GM12878 (cell line): ENCODE measurements at regions not wholly inside any gene's neighbourhood (a gene's known extent, or its start where the extent isn't known, plus 50 kb on each side); places are given as distances from the start of the nearest gene placed in this dataset.
"Not testable (repeated sequence)": the region's sequence is repeated elsewhere in the genome, so short reads cannot be mapped to it uniquely, and the experiment has no call there.

Experiments
- ATAC-seq: fragments of 200-7000 bp; cut with Tn5 transposase; 3 replicates; pipeline ENCODE4 v1.9.1; 2020; ENCODE audit warnings: mild to moderate bottlenecking, moderate library complexity
- BruUV-seq: library from RNA; stranded (reverse); fragments of 400-500 nt; replicated peaks from 2 replicates; lab custom pipeline; 2021; lab: Mats Ljungman, UMichigan
- CTCF ChIA-PET: fragments of 300-600 bp; sonication (Branson Sonifier 250); formaldehyde crosslinking; extraction: SDS; loops from one replicate; lab custom pipeline; 2021; ENCODE audit warnings: inconsistent platforms; lab: Yijun Ruan, JAX
- POLR2A ChIA-PET: fragments of 350-600 bp; formaldehyde crosslinking; extraction: SDS; loops from one replicate; lab custom pipeline; 2021; ENCODE audit warnings: inconsistent platforms; lab: Charles Lee
- RAD21 ChIA-PET: fragments of 300-600 bp; sonication (Branson Sonifier 250); formaldehyde crosslinking; loops from one replicate; lab custom pipeline; 2023; ENCODE audit warnings: antibody characterized with exemption; ENCODE audit not compliant: unreplicated experiment; lab: Charles Lee
- SMC1A ChIA-PET: fragments of 300-600 bp; sonication (Branson Sonifier 250); formaldehyde crosslinking; loops from one replicate; lab custom pipeline; 2023; ENCODE audit not compliant: unreplicated experiment, uncharacterized antibody; lab: Charles Lee
- DNase-seq: peaks from one replicate; pipeline ENCODE4 v3.0.0-alpha.2; 2011; ENCODE audit warnings: low read depth, low spot score
- FAIRE-seq: peaks from 3 replicates; lab custom pipeline; 2011; peaks lifted over from hg19 to GRCh38; lab: Jason Lieb, UNC
- H2AFZ ChIP-seq: 2 replicates; pipeline ENCODE4 v1.6.0; 2011; ENCODE audit warnings: low read depth, low read length, control low read depth; ENCODE audit not compliant: control insufficient read depth
- H3K27ac ChIP-seq: 2 replicates; pipeline ENCODE4 v1.5.1; 2011; ENCODE audit warnings: control low read depth; ENCODE audit not compliant: control insufficient read depth, insufficient read depth
- H3K27me3 ChIP-seq, 2 experiments: replicated peaks in 1 of 2; 2 replicates each; pipeline versions ENCODE4 v1.6.0 to v1.6.1; 2011; ENCODE audit warnings: low read length in 1 of 2; ENCODE audit not compliant: control insufficient read depth in 2 of 2, insufficient read depth in 2 of 2
- H3K36me3 ChIP-seq, 2 experiments: 2 replicates each; pipeline ENCODE4 v1.5.1; 2011; ENCODE audit warnings: low read length in 1 of 2; ENCODE audit not compliant: control insufficient read depth in 2 of 2, insufficient read depth in 2 of 2
- H3K4me1 ChIP-seq: 2 replicates; pipeline ENCODE4 v1.6.1; 2011; ENCODE audit warnings: mild to moderate bottlenecking, low read length, moderate library complexity, mixed read lengths; ENCODE audit not compliant: control insufficient read depth, insufficient read depth
- H3K4me2 ChIP-seq: 2 replicates; pipeline ENCODE4 v1.6.0; 2011; ENCODE audit warnings: control low read depth; ENCODE audit not compliant: control insufficient read depth, insufficient read depth
- H3K4me3 ChIP-seq: fragments of 200-600 bp; sonication (generic); 2 replicates; pipeline ENCODE4 v1.5.1; 2016
- H3K79me2 ChIP-seq: 2 replicates; pipeline ENCODE4 v1.6.0; 2011; ENCODE audit warnings: low read length; ENCODE audit not compliant: control insufficient read depth, insufficient read depth
- H3K9ac ChIP-seq: 2 replicates; pipeline ENCODE4 v1.8.0; 2011; ENCODE audit warnings: low read length, control low read depth, mixed read lengths; ENCODE audit not compliant: control insufficient read depth, insufficient read depth
- H3K9me3 ChIP-seq: replicated peaks from 3 replicates; pipeline ENCODE4 v1.5.1; 2011; ENCODE audit warnings: mild to moderate bottlenecking, low read length; ENCODE audit not compliant: control insufficient read depth, insufficient read depth
- H4K20me1 ChIP-seq: 2 replicates; pipeline ENCODE4 v1.6.0; 2011; ENCODE audit not compliant: control insufficient read depth, insufficient read depth
- ATF2 ChIP-seq: IDR thresholded peaks from 2 replicates; pipeline ENCODE4 v1.6.1; 2012; ENCODE audit warnings: low read length, inconsistent platforms
- EZH2 ChIP-seq: IDR thresholded peaks from 2 replicates; pipeline ENCODE4 v1.6.1; 2012; ENCODE audit warnings: low read depth, mild to moderate bottlenecking, control low read depth, inconsistent platforms, low read length, borderline replicate concordance; ENCODE audit not compliant: control insufficient read depth
- FOS ChIP-seq: IDR thresholded peaks from 3 replicates; pipeline ENCODE4 v1.6.1; 2011; ENCODE audit warnings: borderline replicate concordance; ENCODE audit not compliant: insufficient read length; ENCODE audit errors: extremely low read depth
- HCFC1 ChIP-seq: fragments of 150-350 bp; IDR thresholded peaks from 2 replicates; pipeline ENCODE4 v1.6.1; 2014; ENCODE audit warnings: low read length
- LARP7 ChIP-seq: fragments of 450-650 bp; IDR thresholded peaks from 2 replicates; pipeline ENCODE4 v1.6.1; 2017; ENCODE audit warnings: mild to moderate bottlenecking
- MEF2B ChIP-seq: fragments of 450-650 bp; IDR thresholded peaks from 2 replicates; pipeline ENCODE4 v1.6.1; 2018; ENCODE audit warnings: mild to moderate bottlenecking, moderate library complexity; ENCODE audit not compliant: partially characterized antibody, poor library complexity, severe bottlenecking
- PAX5 ChIP-seq: IDR thresholded peaks from 2 replicates; pipeline ENCODE4 v1.6.1; 2011; ENCODE audit warnings: low read depth, low read length, borderline replicate concordance
- PKNOX1 ChIP-seq: fragments of 450-650 bp; IDR thresholded peaks from 2 replicates; pipeline ENCODE4 v1.6.1; 2016; ENCODE audit warnings: mild to moderate bottlenecking
- POU2F2 ChIP-seq: IDR thresholded peaks from 3 replicates; pipeline ENCODE4 v1.6.1; 2011; ENCODE audit warnings: low read depth, mild to moderate bottlenecking, low read length, borderline replicate concordance
- SIN3A ChIP-seq: IDR thresholded peaks from 2 replicates; pipeline ENCODE4 v1.6.1; 2012; ENCODE audit warnings: low read depth, low read length, improper control_type of control experiment
- SMAD1 ChIP-seq: fragments of 450-650 bp; IDR thresholded peaks from 2 replicates; pipeline ENCODE4 v1.6.1; 2018; ENCODE audit warnings: mild to moderate bottlenecking, low read depth; ENCODE audit not compliant: partially characterized antibody
- TCF12 ChIP-seq: IDR thresholded peaks from 2 replicates; pipeline ENCODE4 v1.6.1; 2011; ENCODE audit warnings: low read depth, mild to moderate bottlenecking, low read length
- WGBS: methylation state at CpG from one replicate; pipeline ENCODE4 v1.1.6; 2016; ENCODE audit warnings: low lambda C conversion rate; ENCODE audit not compliant: insufficient replicate concordance, insufficient coverage; ENCODE audit errors: missing lambda C conversion rate; 5-methylcytosine and 5-hydroxymethylcytosine counted together
- in situ Hi-C: fragments of 300-500 bp; cut with MboI; formaldehyde crosslinking; loops from 9 replicates; pipeline ENCODE4 v1.14.3; 2018; ENCODE audit warnings: mixed read lengths
- intact Hi-C: fragments of 100-400 bp; cut with micrococcal nuclease; formaldehyde crosslinking; loops from one replicate; pipeline ENCODE4 v1.14.2; 2022; ENCODE audit not compliant: unreplicated experiment

GRCh38 chr13:90064226-90064625 lies 1283.3 kb upstream of the MIR17HG start:
- FAIRE-seq, result not testable (repeated sequence)

GRCh38 chr13:90068658-90069057 lies 1278.8 kb upstream of the MIR17HG start:
- Histone ChIP-seq H2AFZ (no peak overlapping the region), H3K9me3 (no peaks in the 10 kb centered on the region), H3K4me2 (no peak overlapping the region), H3K4me1 (no peaks in the 10 kb centered on the region), H4K20me1 (no peaks in the 10 kb centered on the region), H3K79me2 (no peaks in the 10 kb centered on the region), H3K36me3 (no peaks in the 10 kb centered on the region), H3K27ac (no peak overlapping the region), H3K27me3 (no peaks in the 10 kb centered on the region), H3K9ac (no peak overlapping the region), H3K4me3 (no peak overlapping the region)
- WGBS, result 0% methylated on average over 3 of the region's 3 CpGs
- no peak for FAIRE-seq
- ChIA-PET RAD21 (no interaction called here), CTCF (no interaction called here), SMC1A (no interaction called here), POLR2A (no interaction called here)
- ATAC-seq, result peak; percentile 62
- no TSS peak for BruUV-seq
- intact Hi-C loops (loop anchor here (10.0 kb wide), 1 partner anchor 796 kb away; no protein-coding TSS in a partner anchor), in situ Hi-C loops (no loop called here)
- no peak for DNase-seq
- TF ChIP-seq SIN3A (no peak), HCFC1 (no peak), TCF12 (no peak), POU2F2 (no peak), SMAD1 (no peak), PAX5 (no peak), ATF2 (no peak), PKNOX1 (no peak), MEF2B (no peak), LARP7 (no peak), FOS (no peak), EZH2 (no peak)

More at GRCh38 chr13:90064226-90064625, 1283.3 kb upstream of the MIR17HG start:
- H4K20me1 ChIP-seq, H3K9me3 ChIP-seq, H3K36me3 ChIP-seq, DNase-seq, CTCF ChIA-PET, RAD21 ChIA-PET, H3K27me3 ChIP-seq, ATAC-seq, POLR2A ChIA-PET, in situ Hi-C loops, H3K9ac ChIP-seq, H2AFZ ChIP-seq, H3K4me1 ChIP-seq, H3K27ac ChIP-seq, H3K4me3 ChIP-seq, H3K79me2 ChIP-seq, BruUV-seq, H3K4me2 ChIP-seq: not testable (repeated sequence)
- SMC1A ChIA-PET, result interaction anchor here (0.6 kb wide), 1 partner anchor 9 kb away, joined by 3 read pairs; no protein-coding TSS in a partner anchor
- intact Hi-C loops, result loop anchor here (10.0 kb wide), 1 partner anchor 801 kb away; no protein-coding TSS in a partner anchor
